Type B pancreatic cell (in vitro differentiated cells): ENCODE measurements at regions not wholly inside any gene's neighbourhood (a gene's known extent, or its start where the extent isn't known, plus 50 kb on each side); places are given as distances from the start of the nearest gene placed in this dataset.

Experiments
- DNase-seq: peaks from one replicate; pipeline ENCODE4 v3.0.0; 2021; ENCODE audit warnings: mixed read lengths; ENCODE audit not compliant: unreplicated experiment; ENCODE audit errors: extremely low spot score
- H3K27ac Mint-ChIP-seq: 2 replicates; pipeline ENCODE4 v1.8.0; 2021; ENCODE audit warnings: mild to moderate bottlenecking, mixed read lengths
- H3K27me3 Mint-ChIP-seq: 2 replicates; pipeline ENCODE4 v1.8.0; 2021; ENCODE audit warnings: mixed read lengths
- H3K36me3 Mint-ChIP-seq: 2 replicates; pipeline ENCODE4 v1.8.0; 2021; ENCODE audit warnings: mixed read lengths
- H3K4me1 Mint-ChIP-seq: one replicate; pipeline ENCODE4 v1.8.0; 2021; ENCODE audit warnings: mixed read lengths; ENCODE audit not compliant: unreplicated experiment
- H3K4me3 Mint-ChIP-seq: 2 replicates; pipeline ENCODE4 v1.8.0; 2021; ENCODE audit warnings: mild to moderate bottlenecking, mixed read lengths
- H3K9me3 Mint-ChIP-seq: 2 replicates; pipeline ENCODE4 v1.8.0; 2021; ENCODE audit warnings: mixed read lengths
- CTCF ChIP-seq: fragments of 200-600 bp; sonication (generic); conservative IDR thresholded peaks from 2 replicates; pipeline ENCODE4 v1.5.0; 2021; ENCODE audit warnings: antibody characterized with exemption, mild to moderate bottlenecking

GRCh38 chr20:55014766-55015165 is 539.4 kb downstream of the DOK5 start:
- no peak for TF ChIP-seq CTCF
- Mint-ChIP-seq H3K36me3 (no peaks in the 10 kb centered on the region), H3K4me3 (no peak overlapping the region), H3K27me3 (peaks cover 2% of the 10 kb centered on the region), H3K27ac (no peak overlapping the region), H3K9me3 (no peaks in the 10 kb centered on the region), H3K4me1 (no peaks in the 10 kb centered on the region)
- no peak for DNase-seq

- no peaks in the 10 kb centered on the region for H3K36me3 Mint-ChIP-seq
These were observed 535.4 kb downstream of the DOK5 start for GRCh38 chr20:55010761-55011160.

GRCh38 chr20:55009066-55009465 is 533.7 kb downstream of the DOK5 start:
- peaks cover 12% of the 10 kb centered on the region for H3K27me3 Mint-ChIP-seq
- DNase-seq: no peak
- no peak for TF ChIP-seq CTCF
- H3K4me3 Mint-ChIP-seq: no peak overlapping the region
- H3K4me1 Mint-ChIP-seq: no peaks in the 10 kb centered on the region
- H3K27ac Mint-ChIP-seq: no peak overlapping the region
- no peaks in the 10 kb centered on the region for H3K36me3 Mint-ChIP-seq
- no peaks in the 10 kb centered on the region for H3K9me3 Mint-ChIP-seq

More at GRCh38 chr20:55010761-55011160, 535.4 kb downstream of the DOK5 start:
- no peaks in the 10 kb centered on the region for H3K9me3 Mint-ChIP-seq
- H3K4me1 Mint-ChIP-seq: no peaks in the 10 kb centered on the region
- H3K4me3 Mint-ChIP-seq: no peak overlapping the region
- TF ChIP-seq CTCF: no peak
- H3K27ac Mint-ChIP-seq: no peak overlapping the region
- peaks cover 6% of the 10 kb centered on the region for H3K27me3 Mint-ChIP-seq
- DNase-seq: no peak

- TF ChIP-seq CTCF: no peak
- H3K27ac Mint-ChIP-seq: no peak overlapping the region
- no peaks in the 10 kb centered on the region for H3K4me1 Mint-ChIP-seq
- H3K9me3 Mint-ChIP-seq: no peaks in the 10 kb centered on the region
- H3K36me3 Mint-ChIP-seq: no peaks in the 10 kb centered on the region
- no peak for DNase-seq
- H3K27me3 Mint-ChIP-seq: peaks cover 16% of the 10 kb centered on the region
- H3K4me3 Mint-ChIP-seq: no peak overlapping the region
These were observed 528.7 kb downstream of the DOK5 start for GRCh38 chr20:55004044-55004443.

GRCh38 chr20:54995553-54995952 is 520.2 kb downstream of the DOK5 start:
- Mint-ChIP-seq H3K4me1 (no peaks in the 10 kb centered on the region), H3K4me3 (no peak overlapping the region), H3K9me3 (no peaks in the 10 kb centered on the region), H3K27ac (no peak overlapping the region), H3K27me3 (peaks cover 2% of the 10 kb centered on the region), H3K36me3 (no peaks in the 10 kb centered on the region)
- DNase-seq: no peak
- TF ChIP-seq CTCF: no peak

- Mint-ChIP-seq H3K4me1 (no peaks in the 10 kb centered on the region), H3K9me3 (no peaks in the 10 kb centered on the region), H3K27ac (no peak overlapping the region), H3K4me3 (no peak overlapping the region), H3K27me3 (peaks cover 2% of the 10 kb centered on the region), H3K36me3 (no peaks in the 10 kb centered on the region)
- no peak for DNase-seq
- TF ChIP-seq CTCF: no peak
These were observed 519.6 kb downstream of the DOK5 start for GRCh38 chr20:54995011-54995410.
